SJSA1 (cell line): ENCODE measurements at regions not wholly inside any gene's neighbourhood (a gene's known extent, or its start where the extent isn't known, plus 50 kb on each side); places are given as distances from the start of the nearest gene placed in this dataset.
"Not testable (repeated sequence)": the region's sequence is repeated elsewhere in the genome, so short reads cannot be mapped to it uniquely, and the experiment has no call there.

Experiments
- DNase-seq, 2 experiments: peaks; one replicate each; pipeline ENCODE4 v3.0.0-alpha.2; 2015 to 2020; ENCODE audit warnings: low spot score in 2 of 2, low read depth in 1 of 2
- H3K27ac ChIP-seq: fragments of 250-450 bp; sonication (Bioruptor Pico); 2 replicates; pipeline ENCODE4 v1.5.1; 2020; ENCODE audit warnings: mild to moderate bottlenecking, moderate library complexity
- H3K27me3 ChIP-seq: fragments of 250-450 bp; sonication (Bioruptor Pico); replicated peaks from 2 replicates; pipeline ENCODE4 v1.5.1; 2020; ENCODE audit warnings: mild to moderate bottlenecking, moderate library complexity
- H3K36me3 ChIP-seq: fragments of 250-450 bp; sonication (Bioruptor Pico); 2 replicates; pipeline ENCODE4 v1.5.1; 2020; ENCODE audit warnings: mild to moderate bottlenecking
- H3K4me1 ChIP-seq: fragments of 250-450 bp; sonication (Bioruptor Pico); replicated peaks from 2 replicates; pipeline ENCODE4 v1.6.1; 2021; ENCODE audit warnings: mild to moderate bottlenecking
- H3K4me3 ChIP-seq: fragments of 250-450 bp; sonication (Bioruptor Pico); 2 replicates; pipeline ENCODE4 v1.5.1; 2020; ENCODE audit warnings: mild to moderate bottlenecking
- H3K9me3 ChIP-seq: fragments of 250-450 bp; sonication (Bioruptor Pico); replicated peaks from 2 replicates; pipeline ENCODE4 v1.5.1; 2020; ENCODE audit warnings: mild to moderate bottlenecking

DNA sequence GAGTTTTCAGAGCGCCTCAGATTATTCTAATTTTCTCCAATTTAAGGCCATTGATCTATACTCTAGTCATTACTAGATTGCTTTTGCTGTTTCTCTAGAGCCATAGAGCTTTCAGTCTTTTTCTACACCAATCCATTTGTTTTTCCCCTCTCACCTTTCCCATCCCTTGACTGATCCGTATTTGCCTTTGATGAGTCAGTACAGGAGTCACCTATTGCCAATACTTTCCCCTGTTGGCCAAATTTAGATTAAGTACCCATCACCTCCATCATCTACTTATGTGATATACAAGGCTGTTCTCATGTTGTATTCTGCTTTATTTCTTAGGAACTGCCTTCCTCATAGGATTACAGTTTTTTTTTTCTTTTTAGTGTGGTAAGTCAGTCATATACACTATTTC lies 463.2 kb downstream of the KLF12 start:
- Histone ChIP-seq H3K36me3 (no peaks in the 10 kb centered on the region), H3K27ac (no peak overlapping the region), H3K4me3 (no peak overlapping the region), H3K27me3 (no peaks in the 10 kb centered on the region), H3K4me1 (no peaks in the 10 kb centered on the region), H3K9me3 (no peaks in the 10 kb centered on the region)
- DNase-seq: no peak

DNA sequence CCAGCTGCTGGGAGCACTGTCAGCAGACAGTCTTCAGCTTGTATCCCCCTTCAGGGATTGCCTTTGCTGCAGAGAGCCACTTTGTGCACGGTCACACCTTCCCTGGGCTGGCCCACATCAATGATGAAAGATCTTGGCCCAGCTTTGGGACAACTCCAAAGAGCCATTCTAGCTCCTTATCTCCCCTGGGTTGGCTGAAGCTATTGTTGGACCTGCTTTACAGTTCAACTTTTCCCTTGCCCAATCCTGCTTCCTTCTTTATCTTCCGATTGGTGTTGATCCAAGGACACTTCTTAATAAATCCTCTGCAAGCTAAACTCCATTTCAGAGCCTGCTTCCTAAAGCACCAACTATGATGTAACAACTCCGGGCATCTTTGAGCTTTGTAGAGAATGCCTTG lies 466.4 kb downstream of the KLF12 start:
- DNase-seq: no peak
- Histone ChIP-seq H3K4me1 (no peaks in the 10 kb centered on the region), H3K36me3 (no peaks in the 10 kb centered on the region), H3K27ac (no peak overlapping the region), H3K4me3 (no peak overlapping the region), H3K27me3 (no peaks in the 10 kb centered on the region), H3K9me3 (no peaks in the 10 kb centered on the region)

DNA sequence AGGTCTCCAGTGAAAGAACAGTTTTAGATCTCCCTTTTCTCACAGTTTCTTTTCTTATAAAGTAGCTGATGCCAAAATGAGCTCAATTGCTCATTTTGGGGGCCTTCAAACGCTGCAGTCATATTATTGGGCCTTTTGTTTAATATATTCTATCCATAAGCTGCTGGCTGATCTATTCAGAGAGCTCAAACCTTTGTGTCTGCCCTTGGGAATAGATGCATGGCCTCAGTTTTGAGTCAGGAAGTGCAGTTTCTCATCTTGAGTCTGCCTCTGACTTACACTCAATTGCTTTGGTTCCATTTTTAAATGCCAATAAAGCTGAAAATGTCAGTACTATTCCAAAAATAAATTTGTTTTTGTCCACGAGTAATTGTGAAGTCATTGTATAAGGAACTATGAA lies 468.9 kb downstream of the KLF12 start:
- Histone ChIP-seq H3K36me3 (no peaks in the 10 kb centered on the region), H3K27me3 (no peaks in the 10 kb centered on the region), H3K9me3 (no peaks in the 10 kb centered on the region), H3K4me3 (no peak overlapping the region), H3K27ac (no peak overlapping the region), H3K4me1 (no peaks in the 10 kb centered on the region)
- no peak for DNase-seq

DNA sequence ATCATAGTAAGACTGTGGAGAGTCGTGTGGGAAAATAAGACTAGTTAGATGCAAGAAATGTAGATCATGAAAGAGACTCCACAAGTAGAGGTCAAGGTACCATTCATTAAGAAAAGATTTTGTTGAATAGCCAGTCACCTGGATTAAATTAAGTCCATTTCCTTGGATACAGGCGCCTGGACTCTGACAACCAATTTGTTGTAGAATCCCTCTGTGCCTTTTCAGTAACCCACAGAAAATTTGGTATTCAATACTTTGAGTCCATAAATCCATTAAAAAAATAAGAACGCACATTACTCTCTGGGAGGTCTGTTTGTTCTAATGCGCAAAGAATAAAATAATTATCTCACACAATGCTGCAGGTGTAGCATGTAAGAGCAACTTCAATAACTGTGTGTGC lies 469.4 kb downstream of the KLF12 start:
- Histone ChIP-seq H3K27ac (no peak overlapping the region), H3K4me3 (no peak overlapping the region), H3K36me3 (no peaks in the 10 kb centered on the region), H3K27me3 (no peaks in the 10 kb centered on the region), H3K9me3 (no peaks in the 10 kb centered on the region), H3K4me1 (no peaks in the 10 kb centered on the region)
- DNase-seq: no peak

DNA sequence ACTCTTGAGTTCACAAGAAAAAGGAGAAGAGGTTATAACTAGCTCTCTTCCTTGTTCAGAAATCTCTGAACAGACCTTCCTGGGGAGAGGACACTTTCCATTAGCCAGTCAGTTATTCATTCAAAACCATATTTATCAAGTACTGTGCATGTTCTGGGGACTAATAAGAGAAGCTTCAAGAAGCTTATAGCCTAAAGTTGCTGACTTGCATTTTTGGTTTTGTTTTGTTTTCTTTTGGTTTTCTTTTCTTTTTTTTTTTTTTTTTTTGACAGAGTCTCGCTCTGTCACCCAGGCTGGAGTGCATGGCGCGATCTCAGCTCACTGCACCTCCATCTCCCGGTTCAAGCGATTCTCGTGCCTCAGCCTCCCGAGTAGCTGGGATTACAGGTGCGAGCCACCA lies 471.4 kb downstream of the KLF12 start:
- Histone ChIP-seq H3K36me3 (no peaks in the 10 kb centered on the region), H3K4me3 (no peak overlapping the region), H3K4me1 (no peaks in the 10 kb centered on the region), H3K27ac (no peak overlapping the region), H3K27me3 (no peaks in the 10 kb centered on the region), H3K9me3 (no peaks in the 10 kb centered on the region)
- DNase-seq: no peak

DNA sequence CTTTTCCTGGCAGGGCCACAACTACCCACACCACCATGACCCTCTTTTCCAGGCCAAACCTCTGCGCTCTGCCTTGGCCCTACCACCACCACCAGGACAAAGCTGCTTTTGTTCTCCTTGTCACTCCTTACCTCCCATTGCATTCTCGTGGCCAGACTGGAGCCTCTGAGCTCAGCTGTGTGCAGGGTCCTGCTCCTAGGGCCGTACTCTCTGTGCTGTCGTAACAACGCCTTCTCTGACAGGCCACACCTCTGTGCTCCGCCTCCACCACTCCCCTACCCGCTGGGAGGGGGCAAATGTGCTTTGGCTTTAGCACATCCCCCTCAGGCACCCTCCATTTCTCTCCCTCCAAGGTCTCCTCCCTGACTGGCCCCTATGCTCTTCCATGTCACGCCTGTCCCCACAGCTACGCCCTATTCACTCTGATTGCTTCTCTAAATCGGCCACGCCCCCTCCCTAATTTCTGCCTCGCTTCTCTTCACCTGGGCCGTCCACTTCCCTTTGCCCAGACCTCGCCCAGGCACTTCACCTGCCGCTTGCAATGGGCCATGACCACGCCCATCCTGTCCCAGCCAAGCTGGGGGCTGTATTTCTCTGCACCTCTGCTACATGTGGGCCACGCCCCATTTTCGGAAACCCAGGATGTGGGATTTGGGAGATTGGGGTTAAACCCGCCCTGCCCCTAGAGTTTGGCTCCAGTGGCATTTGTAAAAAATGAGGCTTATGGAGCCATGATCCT lies 472.3 kb downstream of the KLF12 start:
- no peak for DNase-seq
- Histone ChIP-seq H3K36me3 (no peaks in the 10 kb centered on the region), H3K9me3 (no peaks in the 10 kb centered on the region), H3K27ac (no peak overlapping the region), H3K4me3 (no peak overlapping the region), H3K27me3 (no peaks in the 10 kb centered on the region), H3K4me1 (no peaks in the 10 kb centered on the region)

DNA sequence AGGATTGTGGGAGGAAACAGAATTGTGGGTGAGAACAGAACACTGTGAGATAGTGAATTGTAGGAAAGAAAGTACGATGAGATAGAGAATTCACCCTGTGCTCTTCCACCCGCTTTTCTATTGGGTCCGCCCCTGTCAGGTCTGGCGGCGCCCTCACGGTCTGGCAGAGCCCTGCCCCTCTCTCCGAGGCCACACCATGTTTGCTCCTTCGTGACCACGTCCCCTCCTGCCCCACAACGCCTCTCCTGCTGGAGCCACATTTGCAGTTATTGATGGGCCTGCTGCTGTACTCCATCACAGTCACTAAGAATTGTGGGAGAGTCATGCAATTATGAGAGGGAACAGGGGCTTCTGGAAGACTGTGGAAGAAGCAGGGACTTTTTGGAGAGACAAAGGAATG lies 473.1 kb downstream of the KLF12 start:
- Histone ChIP-seq H3K4me1 (no peaks in the 10 kb centered on the region), H3K9me3 (no peaks in the 10 kb centered on the region), H3K36me3 (no peaks in the 10 kb centered on the region), H3K27ac (no peak overlapping the region), H3K27me3 (no peaks in the 10 kb centered on the region), H3K4me3 (no peak overlapping the region)
- no peak for DNase-seq

DNA sequence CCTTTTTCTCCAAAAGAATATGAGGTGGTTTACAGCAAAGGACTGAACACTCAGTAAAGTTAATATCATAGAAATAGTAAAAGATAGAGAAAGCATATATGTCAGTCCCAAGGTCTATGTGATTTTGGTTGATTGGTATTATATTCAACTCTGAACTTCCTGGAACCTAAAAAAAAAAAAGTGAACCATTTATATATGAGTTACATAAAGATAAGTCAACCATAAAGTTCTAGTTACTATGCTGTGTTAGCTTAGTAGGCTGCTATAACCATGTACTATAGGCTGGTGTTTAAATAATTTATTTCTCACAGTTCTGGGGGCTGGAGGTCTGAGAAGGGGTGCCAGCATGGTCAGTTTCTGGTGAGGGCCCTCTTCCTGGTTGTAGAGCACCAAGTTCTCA lies 475.6 kb downstream of the KLF12 start:
- no peak for DNase-seq
- Histone ChIP-seq H3K36me3 (no peaks in the 10 kb centered on the region), H3K4me3 (no peak overlapping the region), H3K9me3 (no peaks in the 10 kb centered on the region), H3K27me3 (no peaks in the 10 kb centered on the region), H3K4me1 (no peaks in the 10 kb centered on the region), H3K27ac (no peak overlapping the region)

DNA sequence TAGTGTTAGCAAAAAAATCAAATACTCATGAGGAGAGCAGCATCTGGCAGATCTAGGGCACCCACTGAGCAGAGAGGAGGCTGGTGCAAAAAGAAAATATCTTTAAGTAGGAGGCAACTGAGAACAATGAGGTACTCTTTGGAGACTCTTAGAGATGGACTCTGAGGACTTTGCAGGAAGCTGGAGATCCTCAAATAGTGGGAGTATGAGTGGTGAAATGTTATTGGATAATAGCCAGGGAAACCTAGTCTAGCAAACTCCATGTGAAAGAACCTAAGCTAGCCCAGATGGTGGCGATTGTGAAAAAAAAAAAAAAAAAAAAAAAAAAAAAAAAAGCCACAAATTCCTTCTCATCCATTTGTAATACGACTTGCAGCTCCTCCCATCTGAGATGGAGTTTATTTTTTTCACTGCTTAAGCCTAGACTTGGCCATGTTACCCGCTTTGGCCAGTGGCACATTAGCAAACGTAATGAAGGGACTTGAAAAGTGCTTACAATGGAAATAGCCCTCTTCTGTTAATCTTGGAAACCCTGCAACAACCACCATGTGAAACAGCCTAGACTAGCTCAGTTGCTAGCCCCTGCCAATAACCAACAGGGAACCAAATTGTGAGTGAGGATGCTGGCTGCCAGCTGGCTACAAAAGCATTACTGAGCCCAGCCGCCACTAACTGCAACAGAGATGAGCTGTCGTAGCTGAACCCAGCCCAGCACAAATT lies 476.2 kb downstream of the KLF12 start:
- Histone ChIP-seq H3K27me3 (no peaks in the 10 kb centered on the region), H3K27ac (no peak overlapping the region), H3K4me1 (no peaks in the 10 kb centered on the region), H3K9me3 (no peaks in the 10 kb centered on the region), H3K4me3 (no peak overlapping the region), H3K36me3 (no peaks in the 10 kb centered on the region)
- no peak for DNase-seq

DNA sequence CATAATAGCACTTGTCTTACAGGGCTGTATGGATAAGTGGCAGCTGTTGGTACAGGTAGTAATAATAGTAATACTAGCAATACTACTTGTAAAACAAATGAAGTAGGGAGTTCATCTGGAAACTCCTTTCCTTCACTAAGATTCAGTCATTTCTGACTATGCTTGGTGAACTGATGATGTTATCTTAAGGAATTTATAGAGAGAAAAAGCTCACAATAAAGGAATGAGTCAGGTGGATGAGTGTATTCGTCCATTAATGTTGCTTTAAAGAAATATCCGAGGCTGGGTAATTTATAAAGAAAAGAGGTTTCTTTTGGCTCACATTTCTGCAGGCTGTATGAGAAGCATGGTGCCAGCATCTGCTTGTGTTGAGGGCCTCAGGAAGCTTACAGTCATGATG lies 477.3 kb downstream of the KLF12 start:
- no peaks in the 10 kb centered on the region for H3K9me3 ChIP-seq
- H3K36me3 ChIP-seq: no peaks in the 10 kb centered on the region
- H3K4me1 ChIP-seq: no peaks in the 10 kb centered on the region
- H3K27ac ChIP-seq: no peak overlapping the region
- H3K27me3 ChIP-seq: no peaks in the 10 kb centered on the region
- no peak for DNase-seq
- H3K4me3 ChIP-seq: no peak overlapping the region

DNA sequence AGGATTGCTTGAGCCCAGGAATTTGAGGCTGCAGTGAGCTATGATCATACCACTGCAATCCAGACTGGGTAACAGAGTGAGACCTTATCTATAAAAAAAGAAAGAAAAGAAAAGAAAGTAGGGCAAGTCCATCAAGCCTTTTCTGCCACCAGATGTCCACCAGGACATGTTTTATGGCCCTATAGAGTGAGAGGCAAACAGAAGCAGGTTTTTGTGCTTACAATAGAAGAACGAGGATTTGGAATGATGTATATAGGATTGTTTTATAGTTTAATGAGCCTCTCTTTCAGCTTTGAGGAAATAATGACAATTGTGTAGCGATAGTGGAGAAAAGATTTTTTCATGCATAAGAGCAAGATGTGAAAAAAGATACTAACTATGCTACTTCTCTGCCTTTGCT lies 480.5 kb downstream of the KLF12 start:
- Histone ChIP-seq H3K4me1 (no peaks in the 10 kb centered on the region), H3K27me3 (no peaks in the 10 kb centered on the region), H3K27ac (no peak overlapping the region), H3K4me3 (no peak overlapping the region), H3K9me3 (no peaks in the 10 kb centered on the region), H3K36me3 (no peaks in the 10 kb centered on the region)
- DNase-seq: no peak

DNA sequence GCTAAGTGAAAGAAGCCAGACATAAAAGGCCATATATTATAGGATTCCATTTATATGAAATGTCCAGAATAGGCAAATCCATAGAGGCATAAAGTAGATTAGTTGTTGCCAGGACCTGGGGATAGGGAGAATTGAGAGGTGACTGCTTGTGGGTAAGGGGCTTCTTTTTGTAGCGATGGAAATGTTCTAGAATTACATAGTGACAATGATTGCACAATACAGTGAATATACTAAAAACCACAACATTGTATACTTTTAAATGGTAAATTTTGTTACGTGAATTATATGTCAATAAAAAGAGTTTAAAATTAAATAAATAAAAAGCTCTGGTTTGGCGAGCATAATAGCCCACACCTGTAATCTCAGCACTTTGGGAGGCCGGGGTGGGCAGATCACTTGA lies 486.8 kb downstream of the KLF12 start:
- H3K4me3 ChIP-seq: no peak overlapping the region
- H3K36me3 ChIP-seq: no peaks in the 10 kb centered on the region
- no peaks in the 10 kb centered on the region for H3K27me3 ChIP-seq
- H3K9me3 ChIP-seq: no peaks in the 10 kb centered on the region
- no peaks in the 10 kb centered on the region for H3K4me1 ChIP-seq
- no peak for DNase-seq
- H3K27ac ChIP-seq: no peak overlapping the region

DNA sequence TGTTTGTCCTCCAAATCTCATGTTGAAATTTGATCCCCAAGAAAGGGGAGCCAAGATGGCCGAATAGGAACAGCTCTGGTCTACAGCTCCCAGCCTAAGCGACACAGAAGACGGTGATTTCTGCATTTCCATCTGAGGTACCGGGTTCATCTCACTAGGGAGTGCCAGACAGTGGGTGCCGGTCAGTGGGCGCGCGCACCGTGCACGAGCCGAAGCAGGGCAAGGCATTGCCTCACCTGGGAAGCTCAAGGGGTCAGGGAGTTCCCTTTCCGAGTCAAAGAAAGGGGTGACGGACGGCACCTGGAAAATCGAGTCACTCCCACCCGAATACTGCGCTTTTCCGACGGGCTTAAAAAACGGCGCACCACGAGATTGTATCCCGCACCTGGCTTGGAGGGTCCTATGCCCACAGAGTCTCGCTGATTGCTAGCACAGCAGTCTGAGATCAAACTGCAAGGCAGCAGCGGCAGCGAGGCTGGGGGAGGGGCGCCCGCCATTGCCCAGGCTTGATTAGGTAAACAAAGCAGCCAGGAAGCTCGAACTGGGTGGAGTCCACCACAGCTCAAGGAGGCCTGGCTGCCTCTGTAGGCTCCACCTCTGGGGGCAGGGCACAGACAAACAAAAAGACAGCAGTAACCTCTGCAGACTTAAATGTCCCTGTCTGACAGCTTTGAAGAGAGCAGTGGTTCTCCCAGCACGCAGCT lies 493.6 kb downstream of the KLF12 start:
- H3K27me3 ChIP-seq, DNase-seq, H3K4me1 ChIP-seq, H3K27ac ChIP-seq, H3K9me3 ChIP-seq, H3K4me3 ChIP-seq, H3K36me3 ChIP-seq: not testable (repeated sequence)

DNA sequence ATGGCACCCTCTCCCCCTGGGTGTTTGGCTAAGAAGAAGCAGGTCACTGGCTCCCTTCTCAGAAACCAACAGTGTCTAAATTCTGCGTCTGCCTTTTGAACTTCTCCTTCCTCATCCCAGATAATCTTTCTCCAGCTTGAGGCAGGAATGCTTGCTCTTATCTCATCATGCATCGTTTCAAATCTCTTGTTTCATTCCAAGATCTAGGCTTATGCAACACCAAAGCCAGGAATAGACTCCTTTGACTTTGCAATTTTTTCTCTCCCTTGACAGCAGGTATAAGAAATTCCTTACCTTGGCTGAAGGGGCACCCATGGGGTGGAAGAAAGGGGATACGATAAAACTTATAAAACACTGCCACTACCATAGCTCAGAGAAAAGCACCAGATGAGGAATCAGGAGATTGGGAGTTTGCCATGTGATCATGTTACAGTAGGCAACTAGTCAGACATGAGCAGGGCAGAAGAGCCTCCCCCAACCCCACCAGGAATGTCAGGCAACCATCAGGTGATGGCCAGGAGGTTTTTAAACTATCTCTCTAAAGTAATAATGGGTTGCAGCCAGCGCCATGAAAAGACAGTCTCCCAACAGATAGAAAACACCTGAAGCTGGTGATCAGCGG lies 498.9 kb downstream of the KLF12 start:
- Histone ChIP-seq H3K9me3 (no peaks in the 10 kb centered on the region), H3K36me3 (no peaks in the 10 kb centered on the region), H3K27ac (no peak overlapping the region), H3K4me1 (no peaks in the 10 kb centered on the region), H3K27me3 (no peaks in the 10 kb centered on the region), H3K4me3 (no peak overlapping the region)
- no peak for DNase-seq
